ENCODE measurements at regions not wholly inside any gene's neighbourhood (a gene's known extent, or its start where the extent isn't known, plus 50 kb on each side); places are given as distances from the start of the nearest gene placed in this dataset.

- H3K27me3 ChIP-seq = no peaks in the 10 kb centered on the region
- intact Hi-C loops (cut with DNase I) = no loop called here
- no peaks in the 10 kb centered on the region for H3K36me3 ChIP-seq
- no peaks in the 10 kb centered on the region for H3K4me1 ChIP-seq
- no peak for TF ChIP-seq POLR2AphosphoS5 (IDR thresholded peaks at IDR 0.05; ENCODE audit: insufficient read depth in 1 of 2, low read depth in 1 of 2)
- no peak for TF ChIP-seq POLR2A (IDR thresholded peaks at IDR 0.05)
- no peak overlapping the region for H3K27ac ChIP-seq
- no peak for DNase-seq (ENCODE audit: extremely low spot score in 2 of 2)
- H3K4me3 ChIP-seq = no peak overlapping the region
- no peaks in the 10 kb centered on the region for H3K9me3 ChIP-seq
Measured at GRCh38 chr6:84605298-84605697, 159.1 kb downstream of the TBX18 start.

- Histone ChIP-seq H3K36me3 (no peaks in the 10 kb centered on the region), H3K27ac (no peak overlapping the region), H3K9me3 (no peaks in the 10 kb centered on the region), H3K4me1 (no peaks in the 10 kb centered on the region), H3K27me3 (no peaks in the 10 kb centered on the region), H3K4me3 (no peak overlapping the region)
- DNase-seq (ENCODE audit: extremely low spot score in 2 of 2) = no peak
- intact Hi-C loops (cut with DNase I) = no loop called here
- TF ChIP-seq POLR2AphosphoS5 (IDR thresholded peaks at IDR 0.05; ENCODE audit: insufficient read depth in 1 of 2, low read depth in 1 of 2) = no peak
- TF ChIP-seq CTCF (IDR thresholded peaks at IDR 0.05) = no peak
- TF ChIP-seq POLR2A (IDR thresholded peaks at IDR 0.05) = no peak
Measured at GRCh38 chr6:84601366-84601765, 163.0 kb downstream of the TBX18 start.

GRCh38 chr6:84599991-84600390 lies 164.4 kb downstream of the TBX18 start:
- H3K4me3 ChIP-seq = no peak overlapping the region
- H3K9me3 ChIP-seq = no peaks in the 10 kb centered on the region
- no peak for DNase-seq (ENCODE audit: extremely low spot score in 2 of 2)
- H3K36me3 ChIP-seq = no peaks in the 10 kb centered on the region
- H3K27ac ChIP-seq = no peak overlapping the region
- TF ChIP-seq CTCF (IDR thresholded peaks at IDR 0.05) (no peak), POLR2AphosphoS5 (IDR thresholded peaks at IDR 0.05; ENCODE audit: insufficient read depth in 1 of 2, low read depth in 1 of 2) (no peak), POLR2A (IDR thresholded peaks at IDR 0.05) (no peak)
- no peaks in the 10 kb centered on the region for H3K4me1 ChIP-seq
- no peaks in the 10 kb centered on the region for H3K27me3 ChIP-seq
- intact Hi-C loops (cut with DNase I) = no loop called here

GRCh38 chr6:84597238-84597875 lies 167.0 kb downstream of the TBX18 start:
- no peak overlapping the region for H3K4me3 ChIP-seq
- no peaks in the 10 kb centered on the region for H3K9me3 ChIP-seq
- no peaks in the 10 kb centered on the region for H3K4me1 ChIP-seq
- no peaks in the 10 kb centered on the region for H3K27me3 ChIP-seq
- TF ChIP-seq CTCF (IDR thresholded peaks at IDR 0.05) = no peak
- no peak for TF ChIP-seq POLR2A (IDR thresholded peaks at IDR 0.05)
- no peak for DNase-seq (ENCODE audit: extremely low spot score in 2 of 2)
- H3K36me3 ChIP-seq = no peaks in the 10 kb centered on the region
- H3K27ac ChIP-seq = no peak overlapping the region
- intact Hi-C loops (cut with DNase I) = no loop called here

- TF ChIP-seq CTCF (IDR thresholded peaks at IDR 0.05) (no peak), POLR2A (IDR thresholded peaks at IDR 0.05) (no peak), POLR2AphosphoS5 (IDR thresholded peaks at IDR 0.05; ENCODE audit: insufficient read depth in 1 of 2, low read depth in 1 of 2) (no peak)
- Histone ChIP-seq H3K36me3 (no peaks in the 10 kb centered on the region), H3K27me3 (no peaks in the 10 kb centered on the region), H3K27ac (no peak overlapping the region), H3K4me3 (no peak overlapping the region), H3K9me3 (no peaks in the 10 kb centered on the region), H3K4me1 (no peaks in the 10 kb centered on the region)
- DNase-seq (ENCODE audit: extremely low spot score in 2 of 2) = no peak
- intact Hi-C loops (cut with DNase I) = no loop called here
Measured at GRCh38 chr6:84596488-84596887, 167.9 kb downstream of the TBX18 start.
